Transverse colon (tissue), 4 donors: ENCODE measurements at regions not wholly inside any gene's neighbourhood (a gene's known extent, or its start where the extent isn't known, plus 50 kb on each side); places are given as distances from the start of the nearest gene placed in this dataset.

Experiments used
- DNase-seq: peaks from one replicate; pipeline ENCODE4 v3.0.0-alpha.2; 2019
- H3K27ac ChIP-seq, 4 donors: fragments of 200-600 bp; sonication (generic); 2 replicates each; pipeline ENCODE4 v1.5.1; 2016 to 2018; ENCODE audit warnings: inconsistent platforms in 4 of 4
- H3K27me3 ChIP-seq: fragments of 200-600 bp; sonication (generic); 2 replicates; pipeline ENCODE4 v1.5.1; 2017; ENCODE audit warnings: inconsistent platforms
- H3K36me3 ChIP-seq, 4 donors: fragments of 200-600 bp; sonication (generic); 2 replicates each; pipeline ENCODE4 v1.5.1; 2017 to 2019; ENCODE audit warnings: inconsistent platforms in 4 of 4
- H3K4me1 ChIP-seq, 4 donors: fragments of 200-600 bp; sonication (generic); 2 replicates each; pipeline ENCODE4 v1.5.1; 2017 to 2020; ENCODE audit warnings: inconsistent platforms in 4 of 4
- H3K4me3 ChIP-seq, 4 donors: fragments of 200-600 bp; sonication (generic); 1 replicate in 1 of 4; 2 replicates in 3 of 4; pipeline versions ENCODE4 v1.5.1 to v1.6.1; 2017 to 2019; ENCODE audit warnings: inconsistent platforms in 4 of 4
- H3K9me3 ChIP-seq, 2 donors: fragments of 200-600 bp; sonication (generic); 2 replicates each; pipeline ENCODE4 v1.5.1; 2017 to 2019; ENCODE audit warnings: inconsistent platforms in 2 of 2
- CTCF ChIP-seq, 5 experiments: fragments of 200-600 bp in 3 of 5; fragments of 450-650 bp in 2 of 5; sonication (generic) in 3 of 5; IDR thresholded peaks; 1 replicate in 2 of 5; 2 replicates in 3 of 5; pipeline ENCODE4 v1.5.1; 2016 to 2017; ENCODE audit warnings: antibody characterized with exemption in 5 of 5, inconsistent platforms in 3 of 5, mild to moderate bottlenecking in 2 of 5, moderate library complexity in 1 of 5
- EP300 ChIP-seq: sonication (generic); formaldehyde crosslinking; IDR thresholded peaks from one replicate; pipeline ENCODE4 v1.6.1; 2017; ENCODE audit warnings: antibody characterized with exemption, low read depth
- POLR2A ChIP-seq: fragments of 450-650 bp; IDR thresholded peaks from one replicate; pipeline ENCODE4 v1.6.1; 2016; ENCODE audit warnings: antibody characterized with exemption, mild to moderate bottlenecking, moderate library complexity
- POLR2AphosphoS5 ChIP-seq, 3 donors: sonication (generic); formaldehyde crosslinking; IDR thresholded peaks; one replicate each; pipeline ENCODE4 v1.6.1; 2016; ENCODE audit warnings: antibody characterized with exemption in 3 of 3
- WGBS, 2 donors: methylation state at CpG; one replicate each; pipeline ENCODE4 v1.1.5; 2018; ENCODE audit warnings: low coverage in 1 of 2; 5-methylcytosine and 5-hydroxymethylcytosine counted together
- in situ Hi-C, 4 donors: fragments of 200-750 bp; cut with MboI; loops; one replicate each; pipeline versions ENCODE4 v1.15.0 to v1.15.1; 2017; ENCODE audit warnings: low sequenced_read_pairs in 3 of 4, low pct_ligation_motif_present in 1 of 4, low pct_unique_long_range_greater_than_20kb in 1 of 4
- intact Hi-C: fragments of 100-400 bp; cut with DNase I; formaldehyde crosslinking; loops from one replicate; pipeline ENCODE4 v1.15.1; 2023; ENCODE audit warnings: low total_unique reads

GRCh38 chr1:231091415-231091814, 51.4 kb upstream of the FAM89A start:
- whole genome bisulfite sequencing, 2 donors = 85 to 89% methylated on average over 5 to 6 of the region's 6 CpGs
- no peaks in the 10 kb centered on the region for H3K27me3 ChIP-seq
- no peaks in the 10 kb centered on the region for H3K4me1 ChIP-seq
- TF ChIP-seq CTCF (IDR thresholded peaks at IDR 0.05) (no peak), POLR2AphosphoS5 (IDR thresholded peaks at IDR 0.05) (no peak), POLR2A (no peak), EP300 (no peak)
- H3K9me3 ChIP-seq = no peaks in the 10 kb centered on the region
- intact Hi-C loops = no loop called here
- no peak overlapping the region for H3K27ac ChIP-seq
- H3K36me3 ChIP-seq = no peaks in the 10 kb centered on the region
- DNase-seq = no peak
- in situ Hi-C loops = no loop called here
- no peak overlapping the region for H3K4me3 ChIP-seq
